Mammary epithelial cell (primary cell): ENCODE measurements at regions not wholly inside any gene's neighbourhood (a gene's known extent, or its start where the extent isn't known, plus 50 kb on each side); places are given as distances from the start of the nearest gene placed in this dataset.

ENCODE experiments used
- CTCF ChIP-seq, 2 donors: IDR thresholded peaks in 1 of 2; conservative IDR thresholded peaks in 1 of 2; 2 replicates each; pipeline ENCODE4 v1.5.1; 2011 to 2012; ENCODE audit warnings: inconsistent platforms in 2 of 2, low read length in 2 of 2, mild to moderate bottlenecking in 2 of 2, control low read depth in 1 of 2, low read depth in 1 of 2; ENCODE audit not compliant: insufficient read depth in 1 of 2; ENCODE audit errors: extremely low read depth in 1 of 2
- EZH2 ChIP-seq: IDR thresholded peaks from 2 replicates; pipeline ENCODE4 v1.6.1; 2012; ENCODE audit warnings: low read length, inconsistent platforms, borderline replicate concordance

DNA sequence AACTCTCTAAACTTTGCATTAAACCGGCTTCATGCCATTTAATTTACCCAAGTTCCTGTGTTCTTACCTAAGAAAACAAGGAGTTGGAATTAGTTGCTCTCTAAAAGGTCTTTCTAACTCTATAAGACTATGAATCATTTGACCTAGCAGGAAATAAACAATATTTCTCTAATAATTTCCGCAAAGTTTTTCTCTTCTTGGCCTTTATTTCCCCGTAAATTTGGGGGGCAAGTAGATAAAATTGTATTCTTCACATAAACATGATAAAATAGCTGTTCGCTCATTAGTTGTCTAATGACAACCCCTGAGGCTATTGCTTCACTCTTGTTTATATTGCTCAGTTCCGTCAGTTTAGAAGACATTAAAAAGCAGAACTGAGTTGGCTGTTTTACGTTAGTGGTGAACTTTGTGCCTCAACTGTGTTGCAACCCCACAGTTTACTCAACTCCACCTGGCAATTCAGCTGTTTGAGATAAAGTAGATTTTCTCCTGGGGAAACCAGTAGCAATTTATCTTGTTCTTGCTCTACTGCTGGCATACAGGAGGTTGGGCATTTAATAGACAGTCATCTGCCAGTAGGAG lies 74.7 kb downstream of the BTG1 start:
- TF ChIP-seq CTCF (conservative IDR thresholded peaks at IDR 0.05 in 1 of 2, IDR thresholded peaks at IDR 0.05 in 1 of 2; ENCODE audit: extremely low read depth in 1 of 2, insufficient read depth in 1 of 2, low read depth in 1 of 2, low read length in 2 of 2) (no peak), EZH2 (no peak)
